GM18868 (cell line): ENCODE measurements at regions not wholly inside any gene's neighbourhood (a gene's known extent, or its start where the extent isn't known, plus 50 kb on each side); places are given as distances from the start of the nearest gene placed in this dataset.
A peak's percentile ranks its signal among the peaks of the same experiment; 100 is the strongest.
"Not testable (repeated sequence)": the region's sequence is repeated elsewhere in the genome, so short reads cannot be mapped to it uniquely, and the experiment has no call there.

ENCODE experiments used
- ATAC-seq: cut with Tn5 transposase; IDR thresholded peaks from one replicate; pipeline ENCODE4 v1.9.1; 2021; ENCODE audit warnings: mild to moderate bottlenecking, moderate library complexity; ENCODE audit not compliant: unreplicated experiment

GRCh38 chr13:78876915-78877549, 218.1 kb upstream of the OBI1 start:
- ATAC-seq: no peak

- ATAC-seq: peak; percentile 85
Measured at GRCh38 chr13:78875792-78876580, 217.0 kb upstream of the OBI1 start.

GRCh38 chr13:78868991-78869390, 210.0 kb upstream of the OBI1 start:
- ATAC-seq: no peak

GRCh38 chr13:78867655-78868054, 208.7 kb upstream of the OBI1 start:
- no peak for ATAC-seq

GRCh38 chr13:78866076-78866475, 207.1 kb upstream of the OBI1 start:
- ATAC-seq: not testable (repeated sequence)

- ATAC-seq: no peak
Measured at GRCh38 chr13:78862446-78862845, 203.5 kb upstream of the OBI1 start.

- ATAC-seq: no peak
Measured at GRCh38 chr13:78852709-78853108, 193.8 kb upstream of the OBI1 start.

- ATAC-seq: no peak
Measured at GRCh38 chr13:78845656-78846365, 186.9 kb upstream of the OBI1 start.

GRCh38 chr13:78844106-78844505, 185.2 kb upstream of the OBI1 start:
- no peak for ATAC-seq

- ATAC-seq: no peak
Measured at GRCh38 chr13:78841358-78841963, 182.5 kb upstream of the OBI1 start.

GRCh38 chr13:78836238-78836784, 177.4 kb upstream of the OBI1 start:
- no peak for ATAC-seq

GRCh38 chr13:78832461-78832860, 173.5 kb upstream of the OBI1 start:
- no peak for ATAC-seq

- no peak for ATAC-seq
Measured at GRCh38 chr13:78830508-78830907, 171.6 kb upstream of the OBI1 start.

GRCh38 chr13:78829821-78830220, 170.9 kb upstream of the OBI1 start:
- no peak for ATAC-seq

- ATAC-seq: no peak
Measured at GRCh38 chr13:78827471-78827870, 168.5 kb upstream of the OBI1 start.

- ATAC-seq: no peak
Measured at GRCh38 chr13:78826936-78827335, 168.0 kb upstream of the OBI1 start.

GRCh38 chr13:78826312-78826711, 167.4 kb upstream of the OBI1 start:
- no peak for ATAC-seq

- no peak for ATAC-seq
Measured at GRCh38 chr13:78820541-78820940, 161.6 kb upstream of the OBI1 start.

GRCh38 chr13:78816592-78816991, 157.6 kb upstream of the OBI1 start:
- ATAC-seq: no peak

- no peak for ATAC-seq
Measured at GRCh38 chr13:78816154-78816553, 157.2 kb upstream of the OBI1 start.

GRCh38 chr13:78806457-78806856, 147.5 kb upstream of the OBI1 start:
- peak; percentile 88 for ATAC-seq
